GM12873 (cell line): ENCODE measurements at regions not wholly inside any gene's neighbourhood (a gene's known extent, or its start where the extent isn't known, plus 50 kb on each side); places are given as distances from the start of the nearest gene placed in this dataset.

Experiments used
- CTCF ChIP-seq: IDR thresholded peaks from 2 replicates; pipeline ENCODE4 v1.5.1; 2012; ENCODE audit warnings: low read depth, mild to moderate bottlenecking, moderate library complexity, low read length, control low read depth; ENCODE audit not compliant: insufficient read depth; ENCODE audit errors: missing control alignments

- no peak for TF ChIP-seq CTCF
Measured at GRCh38 chr1:101300916-101301315, 64.1 kb downstream of the S1PR1 start.

- no peak for TF ChIP-seq CTCF
Measured at GRCh38 chr1:101301446-101302057, 64.7 kb downstream of the S1PR1 start.

- no peak for TF ChIP-seq CTCF
Measured at GRCh38 chr1:101302831-101303511, 66.2 kb downstream of the S1PR1 start.

- TF ChIP-seq CTCF, result no peak
Measured at GRCh38 chr1:101307985-101308689, 71.3 kb downstream of the S1PR1 start.

GRCh38 chr1:101308935-101309333 lies 72.1 kb downstream of the S1PR1 start:
- no peak for TF ChIP-seq CTCF

GRCh38 chr1:101309334-101310311 lies 72.8 kb downstream of the S1PR1 start:
- TF ChIP-seq CTCF, result peak; percentile 86
